GM18868 (cell line): ENCODE measurements at regions not wholly inside any gene's neighbourhood (a gene's known extent, or its start where the extent isn't known, plus 50 kb on each side); places are given as distances from the start of the nearest gene placed in this dataset.
"Not testable (repeated sequence)": the region's sequence is repeated elsewhere in the genome, so short reads cannot be mapped to it uniquely, and the experiment has no call there.

Source experiments
- ATAC-seq: cut with Tn5 transposase; IDR thresholded peaks from one replicate; pipeline ENCODE4 v1.9.1; 2021; ENCODE audit warnings: mild to moderate bottlenecking, moderate library complexity; ENCODE audit not compliant: unreplicated experiment

- no peak for ATAC-seq
Measured at GRCh38 chr3:88657459-88657858, 450.0 kb upstream of the EPHA3 start.

DNA sequence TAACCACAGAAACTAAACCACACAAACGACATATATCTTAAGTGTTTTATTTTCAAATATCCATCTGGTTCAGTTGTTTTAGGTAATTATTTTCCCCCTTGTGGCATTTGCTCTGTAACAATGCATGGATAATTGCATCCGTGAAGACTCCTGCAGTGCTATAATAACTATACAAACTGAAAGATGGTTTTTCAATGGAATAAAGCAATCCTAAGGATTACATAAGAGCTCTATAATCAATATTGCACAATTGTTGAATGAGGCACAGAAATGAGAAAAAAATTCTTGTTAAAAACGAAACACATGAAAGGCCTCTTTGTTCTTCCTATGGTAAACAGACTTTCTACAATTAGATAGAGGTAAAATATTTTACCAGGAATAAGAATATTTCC, 446.0 kb upstream of the EPHA3 start:
- no peak for ATAC-seq

GRCh38 chr3:88668180-88668579, 439.2 kb upstream of the EPHA3 start:
- no peak for ATAC-seq

- no peak for ATAC-seq
Measured at GRCh38 chr3:88671573-88671972, 435.8 kb upstream of the EPHA3 start.

DNA sequence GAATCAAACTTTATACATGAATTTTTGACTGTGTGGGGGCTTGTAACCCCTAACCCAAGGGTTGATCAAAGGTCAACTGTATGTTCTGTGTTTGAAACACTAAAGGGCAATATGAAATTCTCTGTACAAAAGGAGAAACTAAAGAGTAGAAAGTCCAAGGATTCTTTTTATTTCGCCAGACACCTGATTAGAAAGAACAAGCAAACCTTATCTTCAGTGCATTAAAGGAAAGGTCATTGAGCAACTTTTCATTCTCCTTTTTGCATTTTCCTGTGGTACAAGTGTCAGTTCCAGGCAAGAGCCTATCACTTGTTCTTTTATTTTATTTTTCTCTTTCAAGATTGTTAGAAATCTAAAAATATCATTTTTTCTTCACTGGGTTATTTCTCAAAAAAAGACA, 430.1 kb upstream of the EPHA3 start:
- ATAC-seq, result no peak

GRCh38 chr3:88678747-88679146, 428.7 kb upstream of the EPHA3 start:
- ATAC-seq, result no peak

DNA sequence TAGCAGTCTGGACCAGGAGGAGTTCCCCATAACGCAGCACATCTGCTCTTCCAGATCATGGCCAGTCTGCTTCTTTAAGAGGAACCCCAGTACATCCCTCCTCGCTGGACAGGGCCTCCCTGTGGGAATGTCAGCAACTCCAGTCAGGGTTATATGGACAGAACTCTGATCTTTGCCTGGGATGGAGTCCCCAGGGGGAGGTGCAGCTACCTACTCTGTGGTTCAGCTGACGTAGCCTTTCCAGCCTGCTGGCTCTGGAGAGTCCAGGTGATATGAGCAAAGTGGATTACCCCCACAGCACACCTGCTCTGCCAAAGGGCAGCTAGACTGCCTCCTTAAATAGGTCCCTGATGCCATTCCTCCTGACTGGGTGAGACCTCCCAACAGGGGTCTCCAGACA, 417.1 kb upstream of the EPHA3 start:
- ATAC-seq, result no peak

- ATAC-seq, result no peak
Measured at GRCh38 chr3:88691081-88691480, 416.3 kb upstream of the EPHA3 start.

GRCh38 chr3:88703501-88704059, 403.8 kb upstream of the EPHA3 start:
- ATAC-seq, result no peak

DNA sequence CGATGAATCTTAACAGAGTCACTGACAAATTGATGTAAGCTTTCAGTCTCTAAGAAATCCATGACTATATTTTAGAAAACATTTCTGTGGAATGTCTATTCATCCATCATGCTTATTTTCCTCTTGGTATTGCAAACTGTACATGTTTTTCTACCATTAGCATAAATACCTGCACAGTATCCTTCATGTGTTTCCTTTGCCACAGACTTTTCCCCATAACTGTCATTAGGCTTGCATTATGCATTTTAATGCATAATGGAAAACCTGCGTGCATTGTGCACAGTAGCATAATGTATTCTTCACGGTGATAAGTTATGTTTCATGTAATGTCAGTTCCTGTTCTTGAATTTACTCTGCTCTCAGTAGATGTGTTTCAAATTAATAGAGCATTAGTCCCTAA, 403.1 kb upstream of the EPHA3 start:
- ATAC-seq, result no peak

GRCh38 chr3:88707837-88708236, 399.6 kb upstream of the EPHA3 start:
- no peak for ATAC-seq

DNA sequence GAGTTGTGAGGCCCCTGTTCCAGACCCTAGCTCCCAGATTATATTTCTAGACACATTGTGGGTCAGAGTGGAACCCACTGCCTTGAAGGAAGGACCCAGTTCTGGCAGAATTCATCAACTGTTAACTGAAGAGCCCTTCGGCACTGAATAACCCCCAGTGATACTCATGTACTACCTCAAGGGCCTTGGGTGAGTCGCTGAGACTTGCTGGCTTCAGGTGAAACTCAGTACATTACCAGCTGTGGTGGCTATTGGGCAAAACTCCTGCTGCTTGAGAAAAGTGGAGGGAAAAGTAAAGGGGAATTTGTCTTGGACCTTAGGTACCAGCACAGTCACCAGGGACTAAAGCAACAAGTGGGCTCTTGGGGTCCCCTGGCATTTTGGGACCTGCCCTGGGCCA, 394.9 kb upstream of the EPHA3 start:
- ATAC-seq, result no peak

- ATAC-seq, result no peak
Measured at GRCh38 chr3:88713233-88713691, 394.2 kb upstream of the EPHA3 start.

DNA sequence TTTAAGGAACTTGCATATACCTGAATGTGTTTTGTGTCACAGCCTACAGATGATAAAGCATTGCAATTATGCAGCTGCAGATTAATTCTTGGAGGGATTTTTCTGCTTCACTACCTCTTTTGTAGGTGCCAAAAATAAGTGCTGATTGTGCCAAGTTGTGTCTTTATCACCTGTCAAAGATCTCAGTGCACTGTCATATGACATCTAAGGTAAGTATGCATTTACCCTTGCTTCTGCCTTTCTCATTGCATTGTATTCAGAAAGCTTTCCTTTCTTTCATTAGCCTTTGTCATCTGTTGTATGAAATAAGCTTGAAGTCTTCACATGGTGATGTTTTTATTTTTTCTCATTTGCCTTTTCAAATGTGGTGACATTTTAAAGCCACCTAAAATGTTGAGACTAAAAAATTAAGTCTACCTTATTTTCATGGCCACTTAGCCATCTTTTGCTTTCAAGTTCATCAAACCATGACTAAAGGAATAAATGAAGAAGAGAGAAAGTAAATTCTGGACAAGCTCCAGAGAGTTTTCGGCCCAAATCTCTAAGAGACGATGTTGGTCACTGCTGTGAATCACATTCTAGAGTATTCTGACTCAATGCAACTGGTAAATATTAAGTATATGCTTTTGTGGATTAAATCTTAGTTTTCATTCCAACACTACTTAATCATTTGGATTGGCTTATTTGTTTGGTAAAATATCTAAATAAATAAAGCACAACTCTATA, 381.8 kb upstream of the EPHA3 start:
- no peak for ATAC-seq

DNA sequence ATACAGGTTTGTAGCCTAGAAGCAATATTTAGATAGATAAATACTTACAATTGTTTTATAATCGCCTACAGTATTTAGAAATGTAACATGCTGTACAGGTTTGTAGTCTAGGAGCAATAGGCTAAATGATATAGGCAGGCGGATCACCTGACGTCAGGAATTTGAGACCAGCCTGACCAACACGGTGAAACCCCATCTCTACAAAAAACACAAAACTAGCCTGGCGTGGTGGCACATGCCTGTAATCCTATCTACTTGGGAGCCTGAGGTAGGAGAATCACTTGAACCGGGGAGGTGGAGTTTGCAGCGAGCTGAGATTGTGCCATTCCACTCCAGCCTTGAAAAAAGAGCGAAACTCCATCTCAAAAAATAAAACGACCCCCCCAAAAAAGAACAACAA, 375.2 kb upstream of the EPHA3 start:
- no peak for ATAC-seq

- ATAC-seq, result no peak
Measured at GRCh38 chr3:88742106-88742505, 365.3 kb upstream of the EPHA3 start.

- ATAC-seq, result no peak
Measured at GRCh38 chr3:88742674-88743507, 364.5 kb upstream of the EPHA3 start.

- no peak for ATAC-seq
Measured at GRCh38 chr3:88744896-88745295, 362.5 kb upstream of the EPHA3 start.

DNA sequence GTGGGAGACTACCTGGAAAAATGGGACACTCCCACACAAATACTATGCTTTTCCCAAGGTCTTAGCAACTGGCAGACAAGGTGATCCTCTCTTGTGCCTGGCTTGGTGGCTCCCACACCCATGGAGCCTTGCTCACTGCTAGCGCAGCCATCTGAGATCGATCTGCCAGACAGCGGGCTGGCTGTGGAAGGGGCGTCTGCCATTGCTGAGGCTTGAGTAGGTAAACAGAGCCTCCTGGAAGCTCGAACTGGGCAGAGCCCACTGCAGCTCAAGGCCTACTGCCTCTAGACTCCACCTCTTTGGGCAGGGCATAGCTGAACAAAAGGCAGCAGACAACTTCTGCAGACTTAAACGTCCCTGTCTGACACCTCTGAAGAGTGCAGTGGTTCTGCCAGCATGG, 360.3 kb upstream of the EPHA3 start:
- not testable (repeated sequence) for ATAC-seq

DNA sequence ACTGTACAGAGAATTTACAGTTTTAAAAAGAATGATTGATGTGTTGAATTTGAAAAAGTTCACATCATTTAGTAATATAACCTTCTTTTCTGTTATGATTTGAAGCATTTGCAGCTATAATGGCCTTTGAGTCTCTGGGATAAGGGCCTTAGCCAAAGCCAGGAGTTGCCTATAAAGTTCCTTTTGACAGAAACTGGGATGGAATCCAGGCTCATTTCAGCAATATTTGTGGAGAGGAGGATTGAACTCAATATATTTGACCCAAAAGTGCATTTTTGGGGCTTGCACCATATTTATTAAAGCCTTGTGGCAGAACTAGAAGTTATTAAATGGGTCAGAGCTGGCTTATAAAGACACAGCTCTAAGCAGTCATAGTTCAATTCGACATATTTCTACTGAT, 348.7 kb upstream of the EPHA3 start:
- ATAC-seq, result no peak

- no peak for ATAC-seq
Measured at GRCh38 chr3:88767746-88768145, 339.7 kb upstream of the EPHA3 start.

- no peak for ATAC-seq
Measured at GRCh38 chr3:88773766-88774165, 333.7 kb upstream of the EPHA3 start.
